ENCODE measurements at regions not wholly inside any gene's neighbourhood (a gene's known extent, or its start where the extent isn't known, plus 50 kb on each side); places are given as distances from the start of the nearest gene placed in this dataset.

GRCh38 chr2:8609357-8609811 is 72.5 kb upstream of the ID2 start:
- no peak for TF ChIP-seq MAX (IDR thresholded peaks at IDR 0.05; ENCODE audit: low read depth, low read length)
- TF ChIP-seq CTCF (IDR thresholded peaks at IDR 0.05; ENCODE audit: low read depth, low read length), result no peak

Measured in NB4 (cell line).